GOT3 (cell line): ENCODE measurements at regions not wholly inside any gene's neighbourhood (a gene's known extent, or its start where the extent isn't known, plus 50 kb on each side); places are given as distances from the start of the nearest gene placed in this dataset.
"Not testable (repeated sequence)": the region's sequence is repeated elsewhere in the genome, so short reads cannot be mapped to it uniquely, and the experiment has no call there.

Experiments
- DNase-seq: peaks from one replicate; lab custom pipeline; 2025; ENCODE audit warnings: mixed read lengths; lab: John Stamatoyannopoulos, UW

- no peak for DNase-seq
Measured at GRCh38 chr2:63695583-63695982, 106.8 kb downstream of the MDH1 start.

- no peak for DNase-seq
Measured at GRCh38 chr2:63696496-63696895, 107.7 kb downstream of the MDH1 start.

- no peak for DNase-seq
Measured at GRCh38 chr2:63697160-63697559, 108.4 kb downstream of the MDH1 start.

- DNase-seq, result peak; percentile 42
Measured at GRCh38 chr2:63698786-63699548, 110.2 kb downstream of the MDH1 start.

- DNase-seq, result no peak
Measured at GRCh38 chr2:63699549-63699839, 110.7 kb downstream of the MDH1 start.

GRCh38 chr2:63700271-63700670, 111.5 kb downstream of the MDH1 start:
- DNase-seq, result no peak

- no peak for DNase-seq
Measured at GRCh38 chr2:63701406-63701805, 112.6 kb downstream of the MDH1 start.

- DNase-seq, result not testable (repeated sequence)
Measured at GRCh38 chr2:63706084-63706483, 117.3 kb downstream of the MDH1 start.

- DNase-seq, result no peak
Measured at GRCh38 chr2:63710732-63711131, 122.0 kb downstream of the MDH1 start.

- DNase-seq, result no peak
Measured at GRCh38 chr2:63712748-63713147, 124.0 kb downstream of the MDH1 start.

- DNase-seq, result no peak
Measured at GRCh38 chr2:63716146-63716545, 125.5 kb upstream of the UGP2 start.

GRCh38 chr2:63719052-63719451, 122.6 kb upstream of the UGP2 start:
- no peak for DNase-seq

- DNase-seq, result no peak
Measured at GRCh38 chr2:63721082-63721424, 120.6 kb upstream of the UGP2 start.

- not testable (repeated sequence) for DNase-seq
Measured at GRCh38 chr2:63722284-63722683, 119.4 kb upstream of the UGP2 start.

GRCh38 chr2:63723709-63724108, 118.0 kb upstream of the UGP2 start:
- no peak for DNase-seq

- DNase-seq, result not testable (repeated sequence)
Measured at GRCh38 chr2:63725212-63725611, 116.5 kb upstream of the UGP2 start.

- DNase-seq, result no peak
Measured at GRCh38 chr2:63729362-63729761, 112.3 kb upstream of the UGP2 start.

- no peak for DNase-seq
Measured at GRCh38 chr2:63729831-63730230, 111.9 kb upstream of the UGP2 start.

GRCh38 chr2:63734510-63734909, 107.2 kb upstream of the UGP2 start:
- no peak for DNase-seq

- DNase-seq, result no peak
Measured at GRCh38 chr2:63735263-63735662, 106.4 kb upstream of the UGP2 start.

- DNase-seq, result no peak
Measured at GRCh38 chr2:63735931-63736330, 105.8 kb upstream of the UGP2 start.

- DNase-seq, result no peak
Measured at GRCh38 chr2:63736354-63736753, 105.3 kb upstream of the UGP2 start.

GRCh38 chr2:63737081-63737751, 104.5 kb upstream of the UGP2 start:
- DNase-seq, result no peak

GRCh38 chr2:63738019-63738418, 103.7 kb upstream of the UGP2 start:
- no peak for DNase-seq
